ENCODE measurements at regions not wholly inside any gene's neighbourhood (a gene's known extent, or its start where the extent isn't known, plus 50 kb on each side); places are given as distances from the start of the nearest gene placed in this dataset.

GRCh38 chr4:27619435-27619834, 758.8 kb downstream of the STIM2 start:
- ATAC-seq (no peak), DNase-seq (ENCODE audit: low read depth, low spot score) (no peak)
- H3K9me3 ChIP-seq (ENCODE audit: control insufficient read depth, insufficient read depth, low read depth, low read length), result no peaks in the 10 kb centered on the region
- CTCF ChIA-PET, result no interaction called here
- H3K4me1 ChIP-seq (ENCODE audit: control insufficient read depth, insufficient read depth, low read length), result no peaks in the 10 kb centered on the region
- TF ChIP-seq, protein P1, sequence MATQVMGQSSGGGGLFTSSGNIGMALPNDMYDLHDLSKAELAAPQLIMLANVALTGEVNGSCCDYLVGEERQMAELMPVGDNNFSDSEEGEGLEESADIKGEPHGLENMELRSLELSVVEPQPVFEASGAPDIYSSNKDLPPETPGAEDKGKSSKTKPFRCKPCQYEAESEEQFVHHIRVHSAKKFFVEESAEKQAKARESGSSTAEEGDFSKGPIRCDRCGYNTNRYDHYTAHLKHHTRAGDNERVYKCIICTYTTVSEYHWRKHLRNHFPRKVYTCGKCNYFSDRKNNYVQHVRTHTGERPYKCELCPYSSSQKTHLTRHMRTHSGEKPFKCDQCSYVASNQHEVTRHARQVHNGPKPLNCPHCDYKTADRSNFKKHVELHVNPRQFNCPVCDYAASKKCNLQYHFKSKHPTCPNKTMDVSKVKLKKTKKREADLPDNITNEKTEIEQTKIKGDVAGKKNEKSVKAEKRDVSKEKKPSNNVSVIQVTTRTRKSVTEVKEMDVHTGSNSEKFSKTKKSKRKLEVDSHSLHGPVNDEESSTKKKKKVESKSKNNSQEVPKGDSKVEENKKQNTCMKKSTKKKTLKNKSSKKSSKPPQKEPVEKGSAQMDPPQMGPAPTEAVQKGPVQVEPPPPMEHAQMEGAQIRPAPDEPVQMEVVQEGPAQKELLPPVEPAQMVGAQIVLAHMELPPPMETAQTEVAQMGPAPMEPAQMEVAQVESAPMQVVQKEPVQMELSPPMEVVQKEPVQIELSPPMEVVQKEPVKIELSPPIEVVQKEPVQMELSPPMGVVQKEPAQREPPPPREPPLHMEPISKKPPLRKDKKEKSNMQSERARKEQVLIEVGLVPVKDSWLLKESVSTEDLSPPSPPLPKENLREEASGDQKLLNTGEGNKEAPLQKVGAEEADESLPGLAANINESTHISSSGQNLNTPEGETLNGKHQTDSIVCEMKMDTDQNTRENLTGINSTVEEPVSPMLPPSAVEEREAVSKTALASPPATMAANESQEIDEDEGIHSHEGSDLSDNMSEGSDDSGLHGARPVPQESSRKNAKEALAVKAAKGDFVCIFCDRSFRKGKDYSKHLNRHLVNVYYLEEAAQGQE (IDR thresholded peaks at IDR 0.05; ENCODE audit: insufficient read depth in 1 of 2, low read depth in 2 of 2, low read length in 1 of 2), result no peak
- no peaks in the 10 kb centered on the region for H3K27me3 ChIP-seq (ENCODE audit: control insufficient read depth, insufficient read depth, low read length)
- BruUV-seq (replicated peaks), result no TSS peak
- H3K36me3 ChIP-seq (ENCODE audit: control insufficient read depth, insufficient read depth, low read length), result no peaks in the 10 kb centered on the region
- H3K27ac ChIP-seq (ENCODE audit: low read length), result no peak overlapping the region
- H3K4me3 ChIP-seq (ENCODE audit: low read depth in 2 of 2, low read length in 2 of 2), result no peak overlapping the region
- in situ Hi-C loops (cut with HindIII; ENCODE audit: low pct_unique_long_range_greater_than_20kb, low sequenced_read_pairs) (no loop called here), intact Hi-C loops (cut with micrococcal nuclease; ENCODE audit: unreplicated experiment) (no loop called here)
- POLR2A ChIA-PET, result no interaction called here

- H3K27me3 ChIP-seq (ENCODE audit: control insufficient read depth, insufficient read depth, low read length), result no peaks in the 10 kb centered on the region
- no peaks in the 10 kb centered on the region for H3K4me1 ChIP-seq (ENCODE audit: control insufficient read depth, insufficient read depth, low read length)
- H3K27ac ChIP-seq (ENCODE audit: low read length), result no peak overlapping the region
- TF ChIP-seq SIN3A (IDR thresholded peaks at IDR 0.05; ENCODE audit: borderline replicate concordance, insufficient read depth, low read depth, low read length) (no peak), TCF7L2 (IDR thresholded peaks at IDR 0.05; ENCODE audit: low read depth, low read length) (no peak), POLR2AphosphoS5 (IDR thresholded peaks at IDR 0.05; ENCODE audit: low read depth, low read length) (no peak)
- TF ChIP-seq, protein P1 (IDR thresholded peaks at IDR 0.05; ENCODE audit: insufficient read depth in 1 of 2, low read depth in 2 of 2, low read length in 1 of 2), result no peak
- TF ChIP-seq, protein P2, sequence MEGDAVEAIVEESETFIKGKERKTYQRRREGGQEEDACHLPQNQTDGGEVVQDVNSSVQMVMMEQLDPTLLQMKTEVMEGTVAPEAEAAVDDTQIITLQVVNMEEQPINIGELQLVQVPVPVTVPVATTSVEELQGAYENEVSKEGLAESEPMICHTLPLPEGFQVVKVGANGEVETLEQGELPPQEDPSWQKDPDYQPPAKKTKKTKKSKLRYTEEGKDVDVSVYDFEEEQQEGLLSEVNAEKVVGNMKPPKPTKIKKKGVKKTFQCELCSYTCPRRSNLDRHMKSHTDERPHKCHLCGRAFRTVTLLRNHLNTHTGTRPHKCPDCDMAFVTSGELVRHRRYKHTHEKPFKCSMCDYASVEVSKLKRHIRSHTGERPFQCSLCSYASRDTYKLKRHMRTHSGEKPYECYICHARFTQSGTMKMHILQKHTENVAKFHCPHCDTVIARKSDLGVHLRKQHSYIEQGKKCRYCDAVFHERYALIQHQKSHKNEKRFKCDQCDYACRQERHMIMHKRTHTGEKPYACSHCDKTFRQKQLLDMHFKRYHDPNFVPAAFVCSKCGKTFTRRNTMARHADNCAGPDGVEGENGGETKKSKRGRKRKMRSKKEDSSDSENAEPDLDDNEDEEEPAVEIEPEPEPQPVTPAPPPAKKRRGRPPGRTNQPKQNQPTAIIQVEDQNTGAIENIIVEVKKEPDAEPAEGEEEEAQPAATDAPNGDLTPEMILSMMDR (IDR thresholded peaks at IDR 0.05), result no peak
- DNase-seq (ENCODE audit: low read depth, low spot score) (no peak), ATAC-seq (no peak)
- ChIA-PET CTCF (no interaction called here), POLR2A (no interaction called here)
- H3K4me3 ChIP-seq (ENCODE audit: low read depth in 2 of 2, low read length in 2 of 2), result no peak overlapping the region
- H3K9me3 ChIP-seq (ENCODE audit: control insufficient read depth, insufficient read depth, low read depth, low read length), result no peaks in the 10 kb centered on the region
- H3K36me3 ChIP-seq (ENCODE audit: control insufficient read depth, insufficient read depth, low read length), result no peaks in the 10 kb centered on the region
- BruUV-seq (replicated peaks), result no TSS peak
- in situ Hi-C loops (cut with HindIII; ENCODE audit: low pct_unique_long_range_greater_than_20kb, low sequenced_read_pairs) (no loop called here), intact Hi-C loops (cut with micrococcal nuclease; ENCODE audit: unreplicated experiment) (no loop called here)
These were observed 760.2 kb downstream of the STIM2 start for GRCh38 chr4:27620886-27621285.

All from Panc1 (cell line).